ENCODE measurements at regions not wholly inside any gene's neighbourhood (a gene's known extent, or its start where the extent isn't known, plus 50 kb on each side); places are given as distances from the start of the nearest gene placed in this dataset.

- no peak for TF ChIP-seq CTCF (IDR thresholded peaks at IDR 0.05 in 4 of 5, conservative IDR thresholded peaks at IDR 0.05 in 1 of 5)
- TF ChIP-seq POLR2A (IDR thresholded peaks at IDR 0.05): no peak
These were observed 284.8 kb downstream of the TUSC7 start for GRCh38 chr3:116994351-116994879.

Data from gastrocnemius medialis (tissue), 4 donors.